ENCODE measurements at regions not wholly inside any gene's neighbourhood (a gene's known extent, or its start where the extent isn't known, plus 50 kb on each side); places are given as distances from the start of the nearest gene placed in this dataset.
A peak's percentile ranks its signal among the peaks of the same experiment; 100 is the strongest.

GRCh38 chr1:196001188-196001587 is 607.1 kb downstream of the KCNT2 start:
- Mint-ChIP-seq H3K36me3 (ENCODE audit: low read depth) (no peaks in the 10 kb centered on the region), H3K4me1 (ENCODE audit: low read depth) (no peaks in the 10 kb centered on the region), H3K9me3 (no peaks in the 10 kb centered on the region; the same call in 1 of the 2 replicates), H3K27me3 (ENCODE audit: insufficient read depth) (no peaks in the 10 kb centered on the region; the same call in 1 of the 2 replicates), H3K27ac (no peak overlapping the region), H3K4me3 (no peak overlapping the region)
- no peak for DNase-seq
- TF ChIP-seq CTCF (IDR thresholded peaks at IDR 0.05) = no peak

GRCh38 chr1:195999022-195999421 is 609.2 kb downstream of the KCNT2 start:
- Mint-ChIP-seq H3K36me3 (ENCODE audit: low read depth) (no peaks in the 10 kb centered on the region), H3K27ac (no peak overlapping the region), H3K27me3 (ENCODE audit: insufficient read depth) (no peaks in the 10 kb centered on the region; the same call in 1 of the 2 replicates), H3K9me3 (no peaks in the 10 kb centered on the region; the same call in 1 of the 2 replicates), H3K4me1 (ENCODE audit: low read depth) (no peaks in the 10 kb centered on the region), H3K4me3 (no peak overlapping the region)
- DNase-seq = no peak
- TF ChIP-seq CTCF (IDR thresholded peaks at IDR 0.05) = no peak

GRCh38 chr1:195981448-195982139 is 626.6 kb downstream of the KCNT2 start:
- TF ChIP-seq CTCF (IDR thresholded peaks at IDR 0.05) = no peak
- Mint-ChIP-seq H3K27ac (no peak overlapping the region; the same call in 1 of the 2 replicates), H3K27me3 (ENCODE audit: insufficient read depth) (no peaks in the 10 kb centered on the region), H3K4me1 (ENCODE audit: low read depth) (peaks cover 13% of the 10 kb centered on the region; the same call in 1 of the 2 replicates), H3K36me3 (ENCODE audit: low read depth) (no peaks in the 10 kb centered on the region), H3K9me3 (peaks cover 4% of the 10 kb centered on the region; the same call in 1 of the 2 replicates), H3K4me3 (no peak overlapping the region; the same call in 1 of the 2 replicates)
- DNase-seq = peak; percentile 60

- H3K27ac Mint-ChIP-seq = no peak overlapping the region; the same call in 1 of the 2 replicates
Observed at GRCh38 chr1:195979646-195980045, 628.6 kb downstream of the KCNT2 start.

GRCh38 chr1:195973311-195973904 is 634.8 kb downstream of the KCNT2 start:
- Mint-ChIP-seq H3K4me3 (no peak overlapping the region), H3K9me3 (peaks cover 4% of the 10 kb centered on the region; the same call in 1 of the 2 replicates), H3K4me1 (ENCODE audit: low read depth) (no peaks in the 10 kb centered on the region), H3K36me3 (ENCODE audit: low read depth) (no peaks in the 10 kb centered on the region), H3K27me3 (ENCODE audit: insufficient read depth) (no peaks in the 10 kb centered on the region), H3K27ac (no peak overlapping the region)
- no peak for TF ChIP-seq CTCF (IDR thresholded peaks at IDR 0.05)
- DNase-seq = no peak

More at GRCh38 chr1:195979646-195980045, 628.6 kb downstream of the KCNT2 start:
- no peak for DNase-seq
- Mint-ChIP-seq H3K27me3 (ENCODE audit: insufficient read depth) (no peaks in the 10 kb centered on the region), H3K36me3 (ENCODE audit: low read depth) (no peaks in the 10 kb centered on the region), H3K4me1 (ENCODE audit: low read depth) (peaks cover 13% of the 10 kb centered on the region; the same call in 1 of the 2 replicates), H3K4me3 (no peak overlapping the region), H3K9me3 (peaks cover 4% of the 10 kb centered on the region; the same call in 1 of the 2 replicates)
- no peak for TF ChIP-seq CTCF (IDR thresholded peaks at IDR 0.05)
